Skeletal muscle satellite cell (primary cell): ENCODE measurements at regions not wholly inside any gene's neighbourhood (a gene's known extent, or its start where the extent isn't known, plus 50 kb on each side); places are given as distances from the start of the nearest gene placed in this dataset.
A peak's percentile ranks its signal among the peaks of the same experiment; 100 is the strongest.

Experiments used
- H3K27me3 ChIP-seq: 2 replicates; pipeline ENCODE4 v1.7.0; 2013; ENCODE audit warnings: low read length; ENCODE audit not compliant: control insufficient read depth, insufficient read depth
- H3K36me3 ChIP-seq: 2 replicates; pipeline ENCODE4 v1.7.0; 2013; ENCODE audit warnings: mild to moderate bottlenecking, control low read depth, low read length; ENCODE audit not compliant: insufficient read depth
- H3K4me1 ChIP-seq: 2 replicates; pipeline ENCODE4 v1.7.0; 2013; ENCODE audit warnings: low read length; ENCODE audit not compliant: control insufficient read depth, insufficient read depth
- H3K4me2 ChIP-seq: 2 replicates; pipeline ENCODE4 v1.7.0; 2013; ENCODE audit warnings: mild to moderate bottlenecking, low read length
- H3K4me3 ChIP-seq: 2 replicates; pipeline ENCODE4 v1.7.0; 2013; ENCODE audit warnings: low read length
- H3K9ac ChIP-seq: 2 replicates; pipeline ENCODE4 v1.7.0; 2013; ENCODE audit warnings: mild to moderate bottlenecking, low read depth, low read length, moderate library complexity
- H3K9me3 ChIP-seq: replicated peaks from 2 replicates; pipeline ENCODE4 v1.7.0; 2013; ENCODE audit warnings: mild to moderate bottlenecking, control low read depth, low read length

GRCh38 chr4:24476282-24476681 lies 108.1 kb downstream of the DHX15 start:
- Histone ChIP-seq H3K36me3 (no peaks in the 10 kb centered on the region), H3K4me2 (no peak overlapping the region), H3K9ac (no peak overlapping the region), H3K9me3 (no peaks in the 10 kb centered on the region), H3K4me3 (no peak overlapping the region), H3K27me3 (peaks cover 24% of the 10 kb centered on the region), H3K4me1 (peaks cover 13% of the 10 kb centered on the region)

DNA sequence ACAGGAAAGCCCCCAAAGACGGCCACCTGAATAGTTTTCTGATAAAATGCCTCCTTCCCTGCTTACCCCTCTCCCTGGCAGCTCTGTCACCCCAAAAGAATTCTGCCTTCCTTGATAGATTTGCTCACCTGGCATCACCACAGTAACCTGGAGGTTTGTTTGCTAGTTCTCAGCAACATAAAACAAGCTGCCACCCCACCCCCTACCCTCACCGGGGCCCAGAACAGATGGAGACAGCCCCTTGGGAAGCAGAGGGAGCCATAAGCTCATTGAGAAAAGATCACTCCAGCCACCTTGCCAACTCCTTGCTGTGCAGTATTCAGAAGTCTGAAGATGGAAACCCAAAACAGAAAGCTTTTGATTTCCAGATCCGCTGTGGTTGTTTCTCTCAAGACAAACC lies 108.6 kb downstream of the DHX15 start:
- H3K4me3 ChIP-seq = no peak overlapping the region
- no peaks in the 10 kb centered on the region for H3K36me3 ChIP-seq
- H3K27me3 ChIP-seq = peaks cover 26% of the 10 kb centered on the region
- no peak overlapping the region for H3K4me2 ChIP-seq
- H3K9ac ChIP-seq = no peak overlapping the region
- no peaks in the 10 kb centered on the region for H3K9me3 ChIP-seq
- H3K4me1 ChIP-seq = peaks cover 16% of the 10 kb centered on the region

GRCh38 chr4:24473309-24473721 lies 111.0 kb downstream of the DHX15 start:
- H3K36me3 ChIP-seq = no peaks in the 10 kb centered on the region
- peak overlapping the region; percentile 77 for H3K4me3 ChIP-seq
- H3K4me1 ChIP-seq = peaks cover 25% of the 10 kb centered on the region
- H3K27me3 ChIP-seq = peaks cover 38% of the 10 kb centered on the region
- H3K9me3 ChIP-seq = no peaks in the 10 kb centered on the region
- H3K4me2 ChIP-seq = peak overlapping the region; percentile 97
- H3K9ac ChIP-seq = peak overlapping the region; percentile 35

GRCh38 chr4:24472514-24473308 lies 111.6 kb downstream of the DHX15 start:
- H3K9me3 ChIP-seq = no peaks in the 10 kb centered on the region
- peak overlapping the region; percentile 35 for H3K9ac ChIP-seq
- peaks cover 25% of the 10 kb centered on the region for H3K4me1 ChIP-seq
- no peaks in the 10 kb centered on the region for H3K36me3 ChIP-seq
- peak overlapping the region; percentile 77 for H3K4me3 ChIP-seq
- H3K27me3 ChIP-seq = peaks cover 40% of the 10 kb centered on the region
- H3K4me2 ChIP-seq = peak overlapping the region; percentile 97

- no peaks in the 10 kb centered on the region for H3K36me3 ChIP-seq
- H3K4me2 ChIP-seq = peak overlapping the region; percentile 97
- peak overlapping the region; percentile 35 for H3K9ac ChIP-seq
- H3K4me1 ChIP-seq = peaks cover 25% of the 10 kb centered on the region
- peaks cover 38% of the 10 kb centered on the region for H3K27me3 ChIP-seq
- H3K9me3 ChIP-seq = no peaks in the 10 kb centered on the region
- peak overlapping the region; percentile 77 for H3K4me3 ChIP-seq
Measured at GRCh38 chr4:24472161-24472510, 112.2 kb downstream of the DHX15 start.

GRCh38 chr4:24471486-24472160 lies 112.7 kb downstream of the DHX15 start:
- H3K27me3 ChIP-seq = peaks cover 38% of the 10 kb centered on the region
- no peaks in the 10 kb centered on the region for H3K36me3 ChIP-seq
- H3K9me3 ChIP-seq = no peaks in the 10 kb centered on the region
- H3K4me2 ChIP-seq = peak overlapping the region; percentile 97
- peaks cover 25% of the 10 kb centered on the region for H3K4me1 ChIP-seq
- H3K4me3 ChIP-seq = peak overlapping the region; percentile 77
- H3K9ac ChIP-seq = no peak overlapping the region

DNA sequence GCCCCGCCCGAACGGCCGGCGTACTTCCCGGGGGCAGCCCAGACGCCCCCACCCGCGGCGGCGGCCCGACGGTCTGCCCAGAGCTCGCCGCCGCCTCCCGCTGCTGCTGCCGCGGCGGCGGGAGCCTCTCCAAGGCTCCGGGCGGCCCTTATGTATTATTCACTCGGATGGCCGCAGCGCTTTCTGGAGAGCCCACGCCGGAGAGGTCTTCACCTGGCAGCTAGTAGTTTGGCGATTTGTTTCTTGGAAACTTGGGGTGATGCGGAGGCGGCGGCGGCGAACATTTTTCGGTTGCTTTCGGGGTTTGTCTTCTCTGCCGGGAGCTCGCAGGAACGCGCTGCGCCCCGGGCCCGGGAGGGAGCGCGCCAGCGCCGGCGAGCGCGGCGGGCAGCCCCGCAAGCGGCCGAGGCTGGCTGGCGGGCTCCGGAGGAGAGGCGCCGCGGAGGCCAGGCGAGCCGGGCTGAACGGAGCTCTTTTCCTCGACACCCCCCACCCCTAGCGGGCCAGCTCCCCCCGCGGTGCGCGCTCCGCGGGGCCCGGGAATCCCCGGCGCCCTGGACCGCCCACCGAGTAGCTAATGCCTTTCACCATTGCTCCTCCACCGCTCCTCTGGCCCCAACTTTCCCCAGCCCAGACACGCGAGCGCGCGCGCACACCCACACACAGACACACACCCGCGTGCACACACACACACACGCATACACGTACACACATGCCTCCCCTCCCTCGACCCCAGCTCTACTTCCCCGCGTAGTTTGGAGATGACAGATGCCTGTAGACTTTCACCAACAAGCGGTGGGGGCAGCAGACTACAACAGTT lies 113.5 kb downstream of the DHX15 start:
- peak overlapping the region; percentile 44 for H3K9ac ChIP-seq
- peaks cover 25% of the 10 kb centered on the region for H3K4me1 ChIP-seq
- H3K9me3 ChIP-seq = no peaks in the 10 kb centered on the region
- peaks cover 39% of the 10 kb centered on the region for H3K27me3 ChIP-seq
- peak overlapping the region; percentile 97 for H3K4me2 ChIP-seq
- H3K4me3 ChIP-seq = peak overlapping the region; percentile 77
- H3K36me3 ChIP-seq = no peaks in the 10 kb centered on the region

DNA sequence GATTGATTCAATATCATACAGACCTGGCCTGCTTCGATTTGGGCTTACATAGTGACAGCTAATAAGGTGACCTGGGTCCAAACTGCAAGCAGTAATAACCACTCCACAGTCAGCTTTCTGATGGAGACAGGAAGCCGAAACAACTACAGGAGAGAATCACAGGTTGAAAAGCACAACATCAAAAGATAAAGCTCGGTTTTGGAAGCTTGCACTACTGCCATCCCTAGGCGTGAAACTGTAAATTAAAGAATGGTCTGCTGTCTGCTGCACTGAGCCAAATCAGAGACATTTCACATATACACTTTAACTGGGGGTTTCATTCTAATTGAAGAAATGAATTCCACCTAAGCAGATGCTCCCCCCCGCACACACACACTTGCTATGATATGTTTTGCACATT lies 116.3 kb downstream of the DHX15 start:
- Histone ChIP-seq H3K36me3 (no peaks in the 10 kb centered on the region), H3K4me3 (no peak overlapping the region), H3K9me3 (no peaks in the 10 kb centered on the region), H3K27me3 (peaks cover 47% of the 10 kb centered on the region), H3K4me1 (peaks cover 21% of the 10 kb centered on the region), H3K9ac (no peak overlapping the region), H3K4me2 (no peak overlapping the region)

DNA sequence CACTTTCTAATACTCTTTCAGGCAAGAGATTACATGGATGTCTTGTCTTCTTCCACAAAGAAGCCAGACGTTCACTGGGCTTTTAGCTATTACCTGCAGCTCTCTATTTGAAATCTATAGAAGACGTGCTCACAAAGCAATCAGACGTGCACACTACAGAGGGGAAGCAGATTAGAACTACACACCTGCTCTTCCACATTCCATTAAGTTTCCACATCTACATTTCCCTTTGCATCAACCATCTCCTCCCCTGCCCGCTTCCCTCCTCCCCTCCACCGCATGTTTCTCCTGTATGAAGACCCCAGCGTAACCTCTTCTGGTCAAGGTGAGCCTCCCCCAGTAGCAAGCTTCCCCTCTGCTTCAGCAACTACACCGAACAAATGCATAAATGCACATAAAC lies 119.8 kb downstream of the DHX15 start:
- H3K27me3 ChIP-seq = peaks cover 50% of the 10 kb centered on the region
- H3K4me3 ChIP-seq = no peak overlapping the region
- H3K36me3 ChIP-seq = no peaks in the 10 kb centered on the region
- no peaks in the 10 kb centered on the region for H3K9me3 ChIP-seq
- H3K9ac ChIP-seq = no peak overlapping the region
- no peak overlapping the region for H3K4me2 ChIP-seq
- H3K4me1 ChIP-seq = peaks cover under 1% of the 10 kb centered on the region

GRCh38 chr4:24456431-24456830 lies 127.9 kb downstream of the DHX15 start:
- H3K36me3 ChIP-seq = no peaks in the 10 kb centered on the region
- H3K9ac ChIP-seq = no peak overlapping the region
- H3K4me3 ChIP-seq = no peak overlapping the region
- no peaks in the 10 kb centered on the region for H3K4me1 ChIP-seq
- no peak overlapping the region for H3K4me2 ChIP-seq
- peaks cover 12% of the 10 kb centered on the region for H3K27me3 ChIP-seq
- no peaks in the 10 kb centered on the region for H3K9me3 ChIP-seq

DNA sequence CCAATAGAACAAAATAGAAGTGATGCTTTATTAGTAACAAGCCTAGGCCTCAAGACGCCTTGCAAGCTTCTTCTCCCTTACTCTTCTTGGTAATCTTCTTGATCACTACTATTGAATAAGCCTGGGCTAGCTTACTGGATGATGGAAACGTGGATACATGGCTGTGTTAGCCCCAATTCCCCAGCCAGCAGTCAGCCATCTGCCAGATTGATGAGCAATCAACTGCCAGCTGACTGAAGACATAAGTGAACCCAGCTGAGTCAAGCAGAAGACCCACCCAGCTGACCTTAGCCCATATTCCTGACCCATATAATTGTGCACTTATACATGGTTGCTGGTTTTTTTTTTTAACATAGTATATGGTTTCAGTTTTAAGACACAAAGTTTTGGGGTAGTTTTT lies 130.4 kb downstream of the DHX15 start:
- Histone ChIP-seq H3K27me3 (no peaks in the 10 kb centered on the region), H3K4me2 (no peak overlapping the region), H3K4me3 (no peak overlapping the region), H3K4me1 (no peaks in the 10 kb centered on the region), H3K9ac (no peak overlapping the region), H3K36me3 (no peaks in the 10 kb centered on the region), H3K9me3 (no peaks in the 10 kb centered on the region)
